Coronary artery (tissue), 2 donors: ENCODE measurements at regions not wholly inside any gene's neighbourhood (a gene's known extent, or its start where the extent isn't known, plus 50 kb on each side); places are given as distances from the start of the nearest gene placed in this dataset.

ENCODE experiments used
- DNase-seq: peaks from one replicate; pipeline ENCODE4 v3.0.0-alpha.2; 2017; ENCODE audit warnings: low spot score
- H3K27ac ChIP-seq, 2 donors: fragments of 200-600 bp; sonication (generic); one replicate each; pipeline ENCODE4 v1.5.1; 2016 to 2019
- H3K4me3 ChIP-seq: fragments of 200-600 bp; sonication (generic); 2 replicates; pipeline ENCODE4 v1.5.1; 2016; ENCODE audit warnings: mild to moderate bottlenecking, moderate library complexity
- CTCF ChIP-seq: fragments of 200-600 bp; sonication (generic); IDR thresholded peaks from one replicate; pipeline ENCODE4 v1.5.1; 2019; ENCODE audit warnings: antibody characterized with exemption

GRCh38 chr15:36370731-36371112, 208.7 kb upstream of the CDIN1 start:
- TF ChIP-seq CTCF: no peak
- H3K4me3 ChIP-seq: no peak overlapping the region
- DNase-seq: no peak
- no peak overlapping the region for H3K27ac ChIP-seq

GRCh38 chr15:36371509-36371908, 207.9 kb upstream of the CDIN1 start:
- H3K27ac ChIP-seq: no peak overlapping the region
- no peak for DNase-seq
- no peak for TF ChIP-seq CTCF
- no peak overlapping the region for H3K4me3 ChIP-seq

GRCh38 chr15:36372968-36373367, 206.5 kb upstream of the CDIN1 start:
- H3K4me3 ChIP-seq: no peak overlapping the region
- no peak overlapping the region for H3K27ac ChIP-seq
- no peak for TF ChIP-seq CTCF
- DNase-seq: no peak

- Histone ChIP-seq H3K27ac (no peak overlapping the region), H3K4me3 (no peak overlapping the region)
- TF ChIP-seq CTCF: no peak
- DNase-seq: no peak
Measured at GRCh38 chr15:36373550-36373949, 205.9 kb upstream of the CDIN1 start.

GRCh38 chr15:36389107-36389506, 190.3 kb upstream of the CDIN1 start:
- no peak overlapping the region for H3K27ac ChIP-seq
- no peak overlapping the region for H3K4me3 ChIP-seq
- no peak for DNase-seq
- TF ChIP-seq CTCF: no peak

GRCh38 chr15:36390491-36390890, 188.9 kb upstream of the CDIN1 start:
- no peak overlapping the region for H3K27ac ChIP-seq
- no peak for TF ChIP-seq CTCF
- no peak for DNase-seq

GRCh38 chr15:36392676-36393266, 186.7 kb upstream of the CDIN1 start:
- no peak for TF ChIP-seq CTCF
- no peak overlapping the region for H3K4me3 ChIP-seq
- DNase-seq: no peak
- no peak overlapping the region for H3K27ac ChIP-seq

More at GRCh38 chr15:36390491-36390890, 188.9 kb upstream of the CDIN1 start:
- no peak overlapping the region for H3K4me3 ChIP-seq
